Peyer's patch (tissue), 4 donors: ENCODE measurements at regions not wholly inside any gene's neighbourhood (a gene's known extent, or its start where the extent isn't known, plus 50 kb on each side); places are given as distances from the start of the nearest gene placed in this dataset.

ENCODE experiments used
- CTCF ChIP-seq, 6 experiments: fragments of 450-650 bp in 4 of 6; fragments of 200-600 bp in 2 of 6; sonication (generic) in 1 of 6; IDR thresholded peaks; one replicate each; pipeline ENCODE4 v1.5.1; 2017 to 2019; ENCODE audit warnings: antibody characterized with exemption in 6 of 6, mild to moderate bottlenecking in 3 of 6, moderate library complexity in 1 of 6
- POLR2A ChIP-seq, 2 donors: fragments of 450-650 bp; IDR thresholded peaks; one replicate each; pipeline ENCODE4 v1.5.1; 2017; ENCODE audit warnings: antibody characterized with exemption in 2 of 2, mild to moderate bottlenecking in 2 of 2, moderate library complexity in 2 of 2

- TF ChIP-seq CTCF (IDR thresholded peaks at IDR 0.05), result no peak
- no peak for TF ChIP-seq POLR2A (IDR thresholded peaks at IDR 0.05)
These were observed 267.2 kb downstream of the EPHA4 start for GRCh38 chr2:221304916-221305315.
